Muscle of back (tissue), 3 donors: ENCODE measurements at regions not wholly inside any gene's neighbourhood (a gene's known extent, or its start where the extent isn't known, plus 50 kb on each side); places are given as distances from the start of the nearest gene placed in this dataset.
"Not testable (repeated sequence)": the region's sequence is repeated elsewhere in the genome, so short reads cannot be mapped to it uniquely, and the experiment has no call there.

Experiments
- DNase-seq, 3 donors: peaks; one replicate each; pipeline versions ENCODE4 v3.0.0 to v3.0.0-alpha.2; 2013

GRCh38 chr6:103908898-103909297 is 950.8 kb downstream of the HACE1 start:
- DNase-seq: no peak

DNA sequence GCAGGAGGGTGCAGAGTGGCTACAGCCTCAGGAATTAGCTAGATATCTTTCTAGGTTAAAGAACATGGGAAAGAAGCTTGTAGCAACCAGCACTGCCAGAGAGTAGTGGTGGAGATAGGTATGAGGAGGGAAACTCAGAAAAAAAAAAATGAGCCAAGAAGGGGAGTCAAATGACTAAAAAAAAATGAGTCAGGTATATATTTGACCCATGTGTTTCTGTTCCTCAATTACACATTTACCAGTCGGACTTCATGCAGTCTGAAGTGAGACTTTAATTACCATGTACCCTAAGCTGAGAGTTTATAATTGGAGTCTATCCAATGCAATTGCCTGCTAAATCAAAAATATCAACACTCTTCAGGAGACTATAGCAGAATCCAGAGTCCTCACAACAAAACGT is 964.6 kb downstream of the HACE1 start:
- DNase-seq: no peak

DNA sequence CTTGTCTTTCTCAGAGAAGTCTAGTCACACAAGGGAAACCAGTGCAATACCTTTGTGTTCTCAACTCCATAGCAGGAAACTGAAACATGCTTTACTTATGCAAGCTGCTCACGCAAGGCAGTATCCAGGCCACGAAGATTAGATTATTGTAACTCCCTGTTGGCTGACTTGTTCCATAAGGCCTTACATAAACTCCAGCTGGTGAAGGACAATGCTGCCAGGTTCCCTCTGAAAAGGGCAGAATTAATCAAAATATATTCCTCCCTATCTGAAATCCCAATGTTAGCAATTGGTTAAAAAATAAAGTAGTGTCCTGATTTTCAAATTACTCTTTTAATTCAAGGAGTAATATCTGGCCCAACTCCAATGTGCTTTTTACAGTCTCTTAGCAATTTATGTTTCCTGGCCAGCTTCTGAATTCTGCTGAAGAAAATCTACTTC is 966.6 kb downstream of the HACE1 start:
- DNase-seq: peak; percentile 26 to 73 (median 42)

GRCh38 chr6:103886951-103887350 is 972.8 kb downstream of the HACE1 start:
- DNase-seq: no peak

GRCh38 chr6:103885446-103885845 is 974.3 kb downstream of the HACE1 start:
- DNase-seq: no peak

GRCh38 chr6:103879800-103880199 is 979.9 kb downstream of the HACE1 start:
- DNase-seq: no peak

DNA sequence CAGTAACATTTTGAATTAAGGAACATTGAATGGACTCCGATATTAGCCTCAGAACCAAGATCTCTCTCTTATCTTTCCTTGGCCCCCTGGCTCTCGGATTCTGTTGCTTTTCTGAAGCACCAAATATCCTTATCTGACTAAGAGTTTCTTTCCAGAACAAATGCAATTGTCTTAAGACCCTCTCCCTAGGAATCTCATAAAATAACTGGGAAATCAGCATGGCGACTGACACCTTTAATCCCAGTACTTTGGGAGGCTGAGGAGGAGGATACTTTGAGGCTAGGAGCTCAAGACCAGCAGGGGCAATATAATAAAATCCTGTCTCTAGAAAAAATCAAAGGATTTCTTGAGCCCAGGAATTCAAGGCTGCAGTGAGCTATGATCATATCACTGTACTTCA is 984.5 kb downstream of the HACE1 start:
- DNase-seq: no peak

DNA sequence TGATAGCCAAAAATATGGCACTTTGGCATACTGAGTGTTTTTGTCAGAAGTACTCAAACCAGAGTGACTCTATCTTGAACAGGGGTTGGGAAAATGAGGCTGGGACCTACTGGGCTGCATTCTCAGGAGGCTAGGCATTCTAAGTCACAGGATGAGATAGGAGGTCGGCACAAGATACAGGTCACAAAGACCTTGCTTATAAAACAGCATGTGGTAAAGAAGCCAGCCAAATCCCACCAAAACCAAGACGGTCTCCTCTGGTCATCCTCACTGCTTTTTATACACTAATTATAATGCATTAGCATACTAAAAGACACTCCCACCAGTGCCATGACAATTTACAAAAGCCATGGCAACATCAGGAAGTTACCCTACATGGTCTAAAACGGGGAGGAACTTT is 985.1 kb downstream of the HACE1 start:
- no peak for DNase-seq

GRCh38 chr6:103872678-103873077 is 987.0 kb downstream of the HACE1 start:
- no peak for DNase-seq

GRCh38 chr6:103872233-103872632 is 987.5 kb downstream of the HACE1 start:
- no peak for DNase-seq

DNA sequence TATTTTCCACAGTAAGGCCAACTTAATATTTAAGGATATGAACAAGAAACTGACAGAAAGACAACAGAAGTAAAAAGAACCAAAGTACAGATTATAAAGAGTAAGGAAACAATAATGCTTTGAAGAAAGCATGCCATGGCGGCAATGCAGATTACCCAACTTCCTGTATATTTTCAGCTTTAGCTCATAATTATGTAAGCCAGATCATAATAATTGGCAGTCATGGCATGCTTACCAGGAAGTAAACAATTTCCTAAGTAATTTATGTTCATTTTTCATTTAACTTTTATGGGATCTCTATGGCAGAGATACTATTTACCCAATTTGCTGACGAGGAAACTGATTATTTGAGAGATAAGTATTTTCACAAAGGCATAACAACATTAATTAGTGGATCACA is 988.7 kb downstream of the HACE1 start:
- no peak for DNase-seq

GRCh38 chr6:103862297-103862696 is 997.4 kb downstream of the HACE1 start:
- DNase-seq: no peak

GRCh38 chr6:103858003-103858402 is 1001.7 kb downstream of the HACE1 start:
- DNase-seq: no peak

DNA sequence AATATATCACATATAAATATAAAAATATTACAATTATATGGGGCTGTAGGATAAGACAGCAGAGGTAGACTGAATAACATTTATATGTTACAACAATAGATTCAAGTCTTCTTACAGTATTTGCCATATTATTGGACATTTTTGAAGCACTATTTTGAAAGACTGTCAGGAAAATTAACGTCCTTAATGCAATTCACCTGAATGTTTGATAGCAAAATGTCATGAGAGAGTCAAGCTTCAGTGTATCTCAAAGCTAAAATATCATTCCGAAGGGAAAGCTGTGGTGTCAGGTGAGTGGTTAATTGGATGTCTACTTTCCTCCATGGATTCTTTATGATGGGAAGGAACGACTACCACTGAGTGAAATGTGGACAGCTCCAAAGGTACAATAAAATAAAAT is 1004.0 kb downstream of the HACE1 start:
- DNase-seq: no peak

DNA sequence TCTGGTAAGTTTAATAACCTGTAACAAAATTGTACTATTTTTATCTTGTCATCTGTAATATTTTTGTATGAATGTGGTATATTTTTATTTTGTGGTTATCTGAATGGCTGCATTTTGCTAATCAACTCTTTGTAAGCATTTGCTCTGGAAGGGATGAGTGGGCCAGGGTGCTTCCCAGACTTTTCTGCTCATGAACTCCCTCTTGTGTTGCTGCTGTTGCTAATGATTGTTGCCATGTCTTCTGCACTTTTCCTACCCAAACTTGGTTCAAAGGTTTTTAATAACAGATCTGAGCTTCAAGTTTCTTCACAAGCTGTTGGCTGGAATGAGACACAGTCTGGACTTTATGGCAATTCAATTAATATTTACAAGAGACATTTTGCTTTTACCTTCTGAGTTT is 1005.7 kb downstream of the HACE1 start:
- no peak for DNase-seq

- DNase-seq: no peak
These were observed 1021.3 kb downstream of the HACE1 start for GRCh38 chr6:103838457-103838856.

- DNase-seq: no peak
These were observed 1033.5 kb downstream of the HACE1 start for GRCh38 chr6:103826209-103826608.

GRCh38 chr6:103820148-103820547 is 1039.6 kb downstream of the HACE1 start:
- DNase-seq: no peak

DNA sequence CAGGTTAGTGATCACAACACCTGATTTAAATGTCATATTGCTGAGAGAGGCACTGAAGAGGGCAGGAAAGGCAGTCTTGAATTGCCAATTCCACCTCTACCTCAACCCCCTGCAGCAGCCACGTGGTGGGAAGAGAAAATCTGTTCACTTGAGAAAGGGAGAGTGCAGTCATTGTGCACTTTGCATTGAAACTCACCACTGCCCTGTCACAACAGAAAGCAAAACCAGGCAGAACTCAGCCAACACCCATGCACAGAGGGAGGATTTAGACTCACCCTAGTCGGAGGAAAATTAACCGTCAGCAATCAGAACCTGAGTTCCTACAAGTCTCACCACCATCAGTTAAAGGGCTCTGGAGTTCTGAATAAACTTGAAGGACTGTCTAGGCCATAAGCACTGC is 1040.2 kb downstream of the HACE1 start:
- DNase-seq: no peak

DNA sequence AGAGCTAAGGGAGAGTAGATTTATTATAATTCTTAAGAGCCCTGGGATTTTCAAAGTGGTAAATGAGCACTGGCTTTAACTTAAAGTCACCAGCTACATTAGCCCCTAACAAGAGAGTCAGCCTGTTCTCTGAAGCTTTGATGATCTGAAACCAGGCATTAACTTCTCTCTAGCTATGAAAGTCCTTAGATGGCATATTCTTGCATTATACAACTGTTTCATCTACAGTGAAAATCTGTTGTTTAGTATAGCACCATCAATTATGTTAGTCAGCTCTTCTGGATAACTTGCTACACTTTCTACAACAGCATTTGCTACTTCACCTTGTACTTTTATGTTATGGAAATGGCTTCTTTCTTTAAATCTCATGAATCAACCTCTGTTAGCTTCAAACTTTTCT is 1046.7 kb downstream of the HACE1 start:
- DNase-seq: no peak

DNA sequence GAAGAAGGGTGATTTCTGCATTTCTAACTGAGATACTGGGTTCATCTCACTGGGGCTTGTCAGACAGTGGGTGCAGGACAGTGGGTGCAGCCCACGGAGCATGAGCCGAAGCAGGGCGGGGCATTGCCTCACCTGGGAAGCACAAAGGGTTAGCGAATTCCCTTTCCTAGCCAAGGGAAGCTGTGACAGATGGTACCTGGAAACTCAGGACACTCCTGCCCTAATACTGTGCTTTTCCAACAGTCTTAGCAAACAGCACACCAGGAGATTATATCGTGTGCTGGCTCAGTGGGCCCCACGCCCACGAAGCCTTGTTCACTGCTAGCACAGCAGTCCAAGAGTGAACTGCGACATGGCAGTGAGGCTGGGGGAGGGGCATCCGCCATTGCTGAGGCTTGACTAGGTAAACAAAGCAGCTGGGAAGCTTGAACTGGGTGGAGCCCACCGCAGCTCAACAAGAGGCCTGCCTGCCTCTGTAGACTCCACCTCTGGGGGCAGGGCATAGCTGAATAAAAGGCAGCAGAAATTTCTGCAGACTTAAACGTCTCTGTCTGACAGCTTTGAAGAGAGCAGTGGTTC is 1057.7 kb downstream of the HACE1 start:
- not testable (repeated sequence) for DNase-seq

- no peak for DNase-seq
These were observed 1059.6 kb downstream of the HACE1 start for GRCh38 chr6:103799971-103800670.

- DNase-seq: no peak
These were observed 1061.6 kb downstream of the HACE1 start for GRCh38 chr6:103798166-103798565.

- DNase-seq: peak in 1 of 3 donors; percentile 9
These were observed 1062.0 kb downstream of the HACE1 start for GRCh38 chr6:103797738-103798137.
